NCI-H446 (cell line): ENCODE measurements at regions not wholly inside any gene's neighbourhood (a gene's known extent, or its start where the extent isn't known, plus 50 kb on each side); places are given as distances from the start of the nearest gene placed in this dataset.
A peak's percentile ranks its signal among the peaks of the same experiment; 100 is the strongest.

ENCODE experiments used
- DNase-seq, 2 experiments: peaks; one replicate each; lab custom pipeline; 2025; lab: John Stamatoyannopoulos, UW

GRCh38 chr14:22337521-22337920 lies 251.5 kb downstream of the DAD1 start:
- no peak for DNase-seq

- no peak for DNase-seq
These were observed 253.0 kb downstream of the DAD1 start for GRCh38 chr14:22336031-22336430.

- no peak for DNase-seq
These were observed 254.4 kb downstream of the DAD1 start for GRCh38 chr14:22334627-22335026.

- DNase-seq: no peak
These were observed 254.8 kb downstream of the DAD1 start for GRCh38 chr14:22334275-22334577.

GRCh38 chr14:22333422-22334274 lies 255.4 kb downstream of the DAD1 start:
- DNase-seq: peak in 1 of 2 experiments; percentile 27

GRCh38 chr14:22332686-22333421 lies 256.2 kb downstream of the DAD1 start:
- no peak for DNase-seq

- no peak for DNase-seq
These were observed 259.7 kb downstream of the DAD1 start for GRCh38 chr14:22329371-22329770.

GRCh38 chr14:22325676-22326400 lies 263.2 kb downstream of the DAD1 start:
- DNase-seq: no peak

- no peak for DNase-seq
These were observed 268.7 kb downstream of the DAD1 start for GRCh38 chr14:22320362-22320750.

GRCh38 chr14:22319526-22320361 lies 269.3 kb downstream of the DAD1 start:
- DNase-seq: peak; percentile 44 to 66

- DNase-seq: no peak
These were observed 270.1 kb downstream of the DAD1 start for GRCh38 chr14:22318951-22319350.

GRCh38 chr14:22316473-22316872 lies 272.6 kb downstream of the DAD1 start:
- DNase-seq: no peak

- no peak for DNase-seq
These were observed 273.7 kb downstream of the DAD1 start for GRCh38 chr14:22315336-22315735.

GRCh38 chr14:22314183-22314820 lies 274.7 kb downstream of the DAD1 start:
- peak; percentile 37 to 75 for DNase-seq

- no peak for DNase-seq
These were observed 275.7 kb downstream of the DAD1 start for GRCh38 chr14:22313172-22313801.

GRCh38 chr14:22311636-22312035 lies 277.4 kb downstream of the DAD1 start:
- no peak for DNase-seq

GRCh38 chr14:22305607-22306006 lies 283.4 kb downstream of the DAD1 start:
- no peak for DNase-seq

- DNase-seq: no peak
These were observed 284.7 kb downstream of the DAD1 start for GRCh38 chr14:22304326-22304725.

GRCh38 chr14:22303589-22304195 lies 285.3 kb downstream of the DAD1 start:
- peak in 1 of 2 experiments; percentile 18 for DNase-seq

- no peak for DNase-seq
These were observed 288.4 kb downstream of the DAD1 start for GRCh38 chr14:22300646-22301045.
